Endothelial cell of umbilical vein (primary cell): ENCODE measurements at regions not wholly inside any gene's neighbourhood (a gene's known extent, or its start where the extent isn't known, plus 50 kb on each side); places are given as distances from the start of the nearest gene placed in this dataset.

Source experiments
- BruUV-seq: library from RNA; stranded (reverse); fragments of 400-500 nt; replicated peaks from 2 replicates; lab custom pipeline; 2021; lab: Mats Ljungman, UMichigan
- CTCF ChIA-PET: fragments of 300-600, 350-600 bp; sonication (Branson Sonifier 250); formaldehyde crosslinking; loops from one replicate; lab custom pipeline; 2021; ENCODE audit warnings: antibody characterized with exemption, inconsistent platforms; lab: Charles Lee
- POLR2A ChIA-PET: fragments of 300-600, 350-600 bp; sonication (Branson Sonifier 250); formaldehyde crosslinking; loops from one replicate; lab custom pipeline; 2021; ENCODE audit warnings: antibody characterized with exemption, inconsistent platforms; lab: Charles Lee
- DNase-seq: peaks from one replicate; pipeline ENCODE4 v3.0.0-alpha.2; 2011; ENCODE audit warnings: low read depth, low spot score
- FAIRE-seq: peaks from 2 replicates; lab custom pipeline; 2011; peaks lifted over from hg19 to GRCh38; lab: Jason Lieb, UNC
- H2AFZ ChIP-seq: 2 replicates; pipeline ENCODE4 v1.6.0; 2012; ENCODE audit warnings: low read depth, low read length, control low read depth, inconsistent platforms
- H3K27ac ChIP-seq: 2 replicates; pipeline ENCODE4 v1.5.1; 2011; ENCODE audit warnings: low read depth, mild to moderate bottlenecking, control low read depth, low read length, moderate library complexity; ENCODE audit not compliant: insufficient read depth
- H3K27me3 ChIP-seq, 2 experiments: 2 replicates each; pipeline versions ENCODE4 v1.6.0 to v1.6.1; 2011; ENCODE audit warnings: low read length in 2 of 2, mixed read lengths in 1 of 2; ENCODE audit not compliant: control insufficient read depth in 2 of 2, insufficient read depth in 2 of 2
- H3K36me3 ChIP-seq, 2 experiments: 2 replicates in 1 of 2; 3 replicates in 1 of 2; pipeline ENCODE4 v1.5.1; 2011; ENCODE audit warnings: low read length in 2 of 2, mild to moderate bottlenecking in 1 of 2, moderate library complexity in 1 of 2; ENCODE audit not compliant: control insufficient read depth in 2 of 2, insufficient read depth in 2 of 2; ENCODE audit errors: extremely low read depth in 1 of 2
- H3K4me1 ChIP-seq: 3 replicates; pipeline ENCODE4 v1.5.1; 2011; ENCODE audit warnings: mild to moderate bottlenecking, low read length; ENCODE audit not compliant: control insufficient read depth, insufficient read depth; ENCODE audit errors: extremely low read depth
- H3K4me2 ChIP-seq: 2 replicates; pipeline ENCODE4 v1.6.1; 2011; ENCODE audit warnings: low read length, control low read depth, mixed read lengths; ENCODE audit not compliant: insufficient read depth
- H3K4me3 ChIP-seq, 3 experiments: fragments of 200-600 bp in 1 of 3; sonication (generic), shearing (Covaris generic) in 1 of 3; replicated peaks in 1 of 3; 2 replicates each; pipeline ENCODE4 v1.5.1; 2011 to 2016; ENCODE audit warnings: control low read depth in 3 of 3, low read length in 3 of 3, mild to moderate bottlenecking in 2 of 3, inconsistent platforms in 1 of 3, low read depth in 1 of 3, moderate library complexity in 1 of 3; ENCODE audit not compliant: insufficient read depth in 1 of 3
- H3K79me2 ChIP-seq: 2 replicates; pipeline ENCODE4 v1.6.0; 2012; ENCODE audit warnings: low read length, inconsistent platforms; ENCODE audit not compliant: control insufficient read depth, insufficient read depth
- H3K9ac ChIP-seq: replicated peaks from 2 replicates; pipeline ENCODE3; 2011; ENCODE audit warnings: low read length, control low read depth; ENCODE audit not compliant: insufficient read depth; ENCODE audit errors: extremely low read depth
- H3K9me1 ChIP-seq: replicated peaks from 3 replicates; pipeline ENCODE4 v1.6.0; 2011; ENCODE audit warnings: mild to moderate bottlenecking, low read length; ENCODE audit not compliant: control insufficient read depth, insufficient read depth; ENCODE audit errors: extremely low read depth
- H3K9me3 ChIP-seq: replicated peaks from 2 replicates; pipeline ENCODE4 v1.5.1; 2012; ENCODE audit warnings: low read length, inconsistent platforms; ENCODE audit not compliant: control insufficient read depth, insufficient read depth
- H4K20me1 ChIP-seq: replicated peaks from 2 replicates; pipeline ENCODE3; 2011; ENCODE audit warnings: mild to moderate bottlenecking, low read length; ENCODE audit not compliant: control insufficient read depth, insufficient read depth; ENCODE audit errors: extremely low read depth
- CTCF ChIP-seq, 2 donors: IDR thresholded peaks; 1 replicate in 1 of 2; 2 replicates in 1 of 2; pipeline ENCODE4 v1.5.1; 2011; ENCODE audit warnings: low read length in 2 of 2, mild to moderate bottlenecking in 2 of 2, moderate library complexity in 2 of 2, control low read depth in 1 of 2, inconsistent platforms in 1 of 2, low read depth in 1 of 2; ENCODE audit not compliant: insufficient read depth in 1 of 2; ENCODE audit errors: extremely low read depth in 1 of 2
- EZH2 ChIP-seq: IDR thresholded peaks from 2 replicates; pipeline ENCODE4 v1.6.1; 2012; ENCODE audit warnings: borderline replicate concordance, low read depth, mild to moderate bottlenecking, moderate library complexity, low read length, inconsistent platforms; ENCODE audit not compliant: severe bottlenecking
- FOS ChIP-seq: IDR thresholded peaks from 2 replicates; pipeline ENCODE4 v1.6.1; 2011; ENCODE audit warnings: mild to moderate bottlenecking, low read length, moderate library complexity, borderline replicate concordance; ENCODE audit not compliant: insufficient read depth
- GATA2 ChIP-seq: IDR thresholded peaks from 2 replicates; pipeline ENCODE4 v1.7.0; 2011; ENCODE audit warnings: low read depth, mild to moderate bottlenecking, moderate library complexity, mixed read lengths, low read length; ENCODE audit not compliant: insufficient read length, insufficient read depth
- JUN ChIP-seq: IDR thresholded peaks from 2 replicates; pipeline ENCODE4 v1.6.1; 2011; ENCODE audit warnings: borderline replicate concordance, low read depth; ENCODE audit not compliant: insufficient read length, insufficient read depth
- MAX ChIP-seq: IDR thresholded peaks from 2 replicates; pipeline ENCODE4 v1.6.1; 2011; ENCODE audit not compliant: insufficient read depth, insufficient read length
- MYC ChIP-seq: IDR thresholded peaks from one replicate; pipeline ENCODE4 v1.6.1; 2011; ENCODE audit warnings: mild to moderate bottlenecking, low read depth, low read length
- POLR2A ChIP-seq: IDR thresholded peaks from 2 replicates; pipeline ENCODE4 v1.6.1; 2012; ENCODE audit warnings: low read depth, mild to moderate bottlenecking, control low read depth, low read length
- POLR2AphosphoS5 ChIP-seq: IDR thresholded peaks from 2 replicates; pipeline ENCODE4 v1.6.1; 2012; ENCODE audit warnings: low read depth, mild to moderate bottlenecking, control low read depth, low read length, moderate library complexity; ENCODE audit not compliant: insufficient read depth
- dilution Hi-C: fragments of 300-500 bp; cut with MboI; formaldehyde crosslinking; loops from one replicate; pipeline ENCODE4 v1.15.0; 2019; ENCODE audit warnings: low sequenced_read_pairs; ENCODE audit not compliant: extremely low pct_ligation_motif_present
- intact Hi-C: fragments of 100-400 bp; cut with micrococcal nuclease; formaldehyde crosslinking; loops from one replicate; pipeline ENCODE4 v1.10.0; 2022

GRCh38 chr16:63069047-63069446 is 1032.8 kb upstream of the CDH8 start:
- H3K27me3 ChIP-seq, result no peaks in the 10 kb centered on the region
- ChIA-PET POLR2A (no interaction called here), CTCF (no interaction called here)
- no peaks in the 10 kb centered on the region for H3K79me2 ChIP-seq
- BruUV-seq, result no TSS peak
- H4K20me1 ChIP-seq, result no peaks in the 10 kb centered on the region
- intact Hi-C loops (no loop called here), dilution Hi-C loops (no loop called here)
- H3K9me1 ChIP-seq, result no peaks in the 10 kb centered on the region
- TF ChIP-seq CTCF (IDR thresholded peaks at IDR 0.05; ENCODE audit: extremely low read depth in 1 of 2, insufficient read depth in 1 of 2, low read depth in 1 of 2, low read length in 2 of 2) (no peak), GATA2 (no peak), MYC (no peak), EZH2 (no peak), JUN (no peak), POLR2AphosphoS5 (no peak), MAX (no peak), FOS (no peak), POLR2A (no peak)
- H3K9ac ChIP-seq, result no peak overlapping the region
- H3K4me3 ChIP-seq, result no peak overlapping the region
- no peak overlapping the region for H3K4me2 ChIP-seq
- no peak for DNase-seq
- no peaks in the 10 kb centered on the region for H3K36me3 ChIP-seq
- FAIRE-seq, result no peak
- no peak overlapping the region for H2AFZ ChIP-seq
- no peaks in the 10 kb centered on the region for H3K9me3 ChIP-seq
- no peak overlapping the region for H3K27ac ChIP-seq
- H3K4me1 ChIP-seq, result no peaks in the 10 kb centered on the region
